ENCODE measurements at regions not wholly inside any gene's neighbourhood (a gene's known extent, or its start where the extent isn't known, plus 50 kb on each side); places are given as distances from the start of the nearest gene placed in this dataset.

DNA sequence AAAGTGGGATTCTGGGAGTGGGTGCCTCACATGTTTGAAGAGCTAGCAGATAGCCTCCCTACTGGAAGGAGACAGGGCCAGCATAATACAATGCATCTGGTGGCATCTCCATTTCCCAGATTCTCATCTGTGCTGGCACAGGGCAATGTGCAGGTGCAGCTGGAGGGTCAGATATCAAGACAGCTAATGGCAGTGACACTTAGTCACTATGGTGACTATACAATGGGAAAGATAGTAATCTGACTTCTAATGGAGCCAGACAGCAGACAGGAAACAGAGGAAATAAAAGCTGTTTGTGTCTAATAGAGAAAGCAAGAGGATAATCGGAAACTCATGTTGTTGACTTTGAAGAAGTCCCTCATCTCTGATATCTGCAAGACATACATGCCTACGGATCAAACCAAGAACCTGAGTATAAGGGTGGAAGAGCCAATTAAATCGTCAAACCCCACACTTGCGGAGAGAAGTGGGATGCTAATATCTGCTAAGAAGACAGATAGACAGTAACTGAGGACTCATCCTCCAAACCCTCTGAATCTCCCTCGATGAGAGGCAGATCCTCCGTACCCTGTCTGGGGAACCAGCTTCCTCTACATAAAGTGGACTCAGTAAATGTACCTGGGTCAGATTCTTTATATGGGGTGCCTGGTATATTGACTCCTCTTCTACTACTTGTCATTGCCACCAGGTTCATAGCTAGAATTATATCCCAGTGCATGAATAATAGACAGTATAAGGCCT, 692.7 kb downstream of the SOCS6 start:
- TF ChIP-seq, protein P1, sequence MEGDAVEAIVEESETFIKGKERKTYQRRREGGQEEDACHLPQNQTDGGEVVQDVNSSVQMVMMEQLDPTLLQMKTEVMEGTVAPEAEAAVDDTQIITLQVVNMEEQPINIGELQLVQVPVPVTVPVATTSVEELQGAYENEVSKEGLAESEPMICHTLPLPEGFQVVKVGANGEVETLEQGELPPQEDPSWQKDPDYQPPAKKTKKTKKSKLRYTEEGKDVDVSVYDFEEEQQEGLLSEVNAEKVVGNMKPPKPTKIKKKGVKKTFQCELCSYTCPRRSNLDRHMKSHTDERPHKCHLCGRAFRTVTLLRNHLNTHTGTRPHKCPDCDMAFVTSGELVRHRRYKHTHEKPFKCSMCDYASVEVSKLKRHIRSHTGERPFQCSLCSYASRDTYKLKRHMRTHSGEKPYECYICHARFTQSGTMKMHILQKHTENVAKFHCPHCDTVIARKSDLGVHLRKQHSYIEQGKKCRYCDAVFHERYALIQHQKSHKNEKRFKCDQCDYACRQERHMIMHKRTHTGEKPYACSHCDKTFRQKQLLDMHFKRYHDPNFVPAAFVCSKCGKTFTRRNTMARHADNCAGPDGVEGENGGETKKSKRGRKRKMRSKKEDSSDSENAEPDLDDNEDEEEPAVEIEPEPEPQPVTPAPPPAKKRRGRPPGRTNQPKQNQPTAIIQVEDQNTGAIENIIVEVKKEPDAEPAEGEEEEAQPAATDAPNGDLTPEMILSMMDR (IDR thresholded peaks at IDR 0.05; ENCODE audit: low read depth, low read length) = no peak
- no peak overlapping the region for H3K27ac ChIP-seq
- no peak for DNase-seq (ENCODE audit: low read depth in 1 of 2, low spot score in 1 of 2)
- H3K27me3 ChIP-seq = no peaks in the 10 kb centered on the region
- no peaks in the 10 kb centered on the region for H3K36me3 ChIP-seq
- H3K9me3 ChIP-seq (ENCODE audit: low read depth) = no peaks in the 10 kb centered on the region
- no peak overlapping the region for H3K4me3 ChIP-seq
- no peaks in the 10 kb centered on the region for H3K4me1 ChIP-seq (ENCODE audit: low read depth)

DNA sequence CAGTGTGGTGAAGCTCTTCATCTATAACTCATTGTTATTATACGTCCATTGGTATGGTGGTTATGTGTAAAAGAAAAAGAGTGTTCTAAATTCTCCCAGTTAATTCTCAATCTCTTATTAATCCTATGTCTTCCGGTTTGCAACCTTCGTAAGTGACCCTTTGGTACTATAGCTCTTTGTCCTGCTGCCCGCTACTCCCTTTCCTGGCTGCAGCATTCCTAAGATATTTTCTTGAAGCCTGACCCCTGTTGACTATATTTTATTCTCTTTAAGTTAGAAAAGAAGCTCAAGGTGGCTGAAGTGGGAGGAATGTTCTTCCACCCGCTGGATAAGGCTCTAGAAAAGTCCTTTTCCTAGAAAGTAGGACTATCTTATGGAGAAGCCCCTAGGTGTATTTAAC, 684.8 kb downstream of the SOCS6 start:
- no peaks in the 10 kb centered on the region for H3K36me3 ChIP-seq
- DNase-seq (ENCODE audit: low read depth in 1 of 2, low spot score in 1 of 2) = peak; percentile 18 to 42

DNA sequence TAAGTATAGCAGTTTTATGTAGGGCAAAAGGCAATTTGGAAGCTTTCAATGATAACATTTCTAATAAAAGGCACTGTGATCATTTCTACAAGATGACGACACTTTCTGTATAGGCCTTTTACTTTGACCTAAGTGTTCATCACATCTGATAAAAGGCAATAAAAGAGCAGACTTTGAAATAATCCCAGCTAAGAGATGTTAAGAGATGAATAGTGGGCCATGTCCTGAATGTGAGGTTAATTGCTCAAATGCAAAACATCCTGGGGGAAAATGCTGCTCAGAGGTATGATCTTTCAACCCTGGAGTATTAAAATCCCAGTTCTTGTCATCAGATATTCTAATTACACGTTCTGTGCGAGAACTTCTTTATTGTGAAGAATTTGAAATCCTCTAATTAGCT, 677.6 kb downstream of the SOCS6 start:
- Histone ChIP-seq H3K27ac (no peak overlapping the region), H3K36me3 (no peaks in the 10 kb centered on the region), H3K4me3 (no peak overlapping the region), H3K4me1 (ENCODE audit: low read depth) (no peaks in the 10 kb centered on the region), H3K27me3 (no peaks in the 10 kb centered on the region), H3K9me3 (ENCODE audit: low read depth) (no peaks in the 10 kb centered on the region)
- TF ChIP-seq, protein P1 (IDR thresholded peaks at IDR 0.05; ENCODE audit: low read depth, low read length) = no peak
- no peak for DNase-seq (ENCODE audit: low read depth in 1 of 2, low spot score in 1 of 2)

More for the DNA sequence above, 684.8 kb downstream of the SOCS6 start:
- Histone ChIP-seq H3K27ac (no peak overlapping the region), H3K27me3 (no peaks in the 10 kb centered on the region), H3K4me1 (ENCODE audit: low read depth) (no peaks in the 10 kb centered on the region), H3K4me3 (no peak overlapping the region), H3K9me3 (ENCODE audit: low read depth) (no peaks in the 10 kb centered on the region)
- TF ChIP-seq, protein P1 (IDR thresholded peaks at IDR 0.05; ENCODE audit: low read depth, low read length) = no peak

DNA sequence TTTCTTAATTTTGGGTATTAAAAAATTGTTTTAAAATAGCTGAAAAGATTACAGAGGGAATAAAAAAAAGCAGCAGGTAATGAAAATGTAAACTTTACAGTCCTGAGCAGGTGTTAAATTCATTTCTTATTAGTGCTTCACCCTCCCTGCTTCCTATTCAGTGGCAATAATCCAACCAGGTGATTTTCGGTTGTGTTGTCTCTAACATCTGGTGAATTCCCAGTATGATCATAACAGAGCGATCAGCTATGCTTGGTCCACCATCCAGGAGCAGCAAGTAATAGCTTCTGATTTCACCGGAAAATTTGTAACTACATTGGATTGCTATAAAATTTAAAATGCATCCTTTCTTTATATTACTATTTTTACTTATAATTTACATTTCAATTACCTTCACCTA, 673.1 kb downstream of the SOCS6 start:
- no peak for DNase-seq (ENCODE audit: low read depth in 1 of 2, low spot score in 1 of 2)
- Histone ChIP-seq H3K4me1 (ENCODE audit: low read depth) (no peaks in the 10 kb centered on the region), H3K9me3 (ENCODE audit: low read depth) (no peaks in the 10 kb centered on the region), H3K4me3 (no peak overlapping the region), H3K36me3 (no peaks in the 10 kb centered on the region), H3K27ac (no peak overlapping the region), H3K27me3 (no peaks in the 10 kb centered on the region)
- TF ChIP-seq, protein P1 (IDR thresholded peaks at IDR 0.05; ENCODE audit: low read depth, low read length) = no peak

DNA sequence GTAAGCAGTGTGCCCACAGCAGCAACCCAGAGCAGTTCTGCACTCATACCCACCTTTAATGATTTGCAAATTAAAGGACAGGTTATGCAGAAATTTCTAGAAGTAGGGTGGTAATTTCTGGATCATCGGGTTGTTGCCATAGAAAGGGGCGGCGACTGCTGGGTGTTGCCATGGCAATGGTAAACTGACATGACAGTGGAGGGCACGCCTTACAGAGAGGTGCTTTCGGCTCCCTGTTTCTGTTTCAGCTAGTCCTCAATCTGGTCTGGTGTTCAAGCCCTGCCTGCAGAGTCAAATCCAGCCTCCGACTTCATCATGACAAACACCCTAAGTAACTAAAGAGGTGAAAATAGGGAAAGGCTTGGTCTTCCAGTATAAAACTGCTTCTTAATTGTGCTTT, 667.7 kb downstream of the SOCS6 start:
- H3K4me1 ChIP-seq (ENCODE audit: low read depth) = no peaks in the 10 kb centered on the region
- H3K4me3 ChIP-seq = no peak overlapping the region
- no peak overlapping the region for H3K27ac ChIP-seq
- TF ChIP-seq, protein P1 (IDR thresholded peaks at IDR 0.05; ENCODE audit: low read depth, low read length) = no peak
- no peak for DNase-seq (ENCODE audit: low read depth in 1 of 2, low spot score in 1 of 2)
- H3K36me3 ChIP-seq = no peaks in the 10 kb centered on the region
- no peaks in the 10 kb centered on the region for H3K27me3 ChIP-seq
- no peaks in the 10 kb centered on the region for H3K9me3 ChIP-seq (ENCODE audit: low read depth)

All from cardiac muscle cell (in vitro differentiated cells and primary cell).